Smooth muscle cell (in vitro differentiated cells): ENCODE measurements at regions not wholly inside any gene's neighbourhood (a gene's known extent, or its start where the extent isn't known, plus 50 kb on each side); places are given as distances from the start of the nearest gene placed in this dataset.
"Not testable (repeated sequence)": the region's sequence is repeated elsewhere in the genome, so short reads cannot be mapped to it uniquely, and the experiment has no call there.

Experiments used
- DNase-seq: peaks from one replicate; lab custom pipeline; 2025; ENCODE audit not compliant: unreplicated experiment; lab: John Stamatoyannopoulos, UW
- H2AFZ ChIP-seq: fragments of 200-600 bp; sonication (generic); 2 replicates; pipeline ENCODE4 v1.6.0; 2016; ENCODE audit warnings: antibody characterized with exemption, low read depth, mild to moderate bottlenecking
- H3F3A ChIP-seq: fragments of 200-600 bp; sonication (generic); 2 replicates; pipeline ENCODE4 v1.6.0; 2017; ENCODE audit warnings: antibody characterized with exemption, low read depth
- H3K27ac ChIP-seq: fragments of 200-600 bp; sonication (generic); 2 replicates; pipeline ENCODE4 v1.5.1; 2016; ENCODE audit warnings: low read depth, mild to moderate bottlenecking
- H3K27me3 ChIP-seq: fragments of 200-600 bp; sonication (generic); 2 replicates; pipeline ENCODE4 v1.6.1; 2016; ENCODE audit warnings: low read depth, mild to moderate bottlenecking
- H3K36me3 ChIP-seq: fragments of 200-600 bp; sonication (generic); 2 replicates; pipeline ENCODE4 v1.5.1; 2016; ENCODE audit warnings: low read depth
- H3K4me1 ChIP-seq: fragments of 200-600 bp; sonication (generic); 2 replicates; pipeline ENCODE4 v1.5.1; 2016; ENCODE audit warnings: low read depth
- H3K4me2 ChIP-seq: fragments of 200-600 bp; sonication (generic); 2 replicates; pipeline ENCODE4 v1.6.0; 2016; ENCODE audit warnings: mild to moderate bottlenecking
- H3K4me3 ChIP-seq: fragments of 200-600 bp; sonication (generic); 2 replicates; pipeline ENCODE4 v1.5.1; 2016; ENCODE audit warnings: mild to moderate bottlenecking
- H3K79me2 ChIP-seq: fragments of 200-600 bp; sonication (generic); 2 replicates; pipeline ENCODE4 v1.6.0; 2016; ENCODE audit warnings: low read depth, mild to moderate bottlenecking
- H3K9ac ChIP-seq: fragments of 200-600 bp; sonication (generic); 2 replicates; pipeline ENCODE4 v1.6.0; 2016; ENCODE audit warnings: low read depth
- H3K9me3 ChIP-seq: fragments of 200-600 bp; sonication (generic); replicated peaks from 2 replicates; pipeline ENCODE4 v1.5.1; 2016; ENCODE audit warnings: low read depth
- H4K20me1 ChIP-seq: fragments of 200-600 bp; sonication (generic); 2 replicates; pipeline ENCODE4 v1.6.0; 2016; ENCODE audit warnings: low read depth
- WGBS: methylation state at CpG from one replicate; pipeline ENCODE4 v1.1.7; 2016; ENCODE audit warnings: low lambda C conversion rate; 5-methylcytosine and 5-hydroxymethylcytosine counted together
- TF ChIP-seq, protein P1 (sequence below): fragments of 200-600 bp; sonication (generic); IDR thresholded peaks from 2 replicates; pipeline ENCODE4 v1.5.1; 2017; ENCODE audit warnings: borderline replicate concordance, mild to moderate bottlenecking, antibody characterized with exemption; ENCODE audit not compliant: insufficient read depth, poor library complexity, severe bottlenecking

DNA sequence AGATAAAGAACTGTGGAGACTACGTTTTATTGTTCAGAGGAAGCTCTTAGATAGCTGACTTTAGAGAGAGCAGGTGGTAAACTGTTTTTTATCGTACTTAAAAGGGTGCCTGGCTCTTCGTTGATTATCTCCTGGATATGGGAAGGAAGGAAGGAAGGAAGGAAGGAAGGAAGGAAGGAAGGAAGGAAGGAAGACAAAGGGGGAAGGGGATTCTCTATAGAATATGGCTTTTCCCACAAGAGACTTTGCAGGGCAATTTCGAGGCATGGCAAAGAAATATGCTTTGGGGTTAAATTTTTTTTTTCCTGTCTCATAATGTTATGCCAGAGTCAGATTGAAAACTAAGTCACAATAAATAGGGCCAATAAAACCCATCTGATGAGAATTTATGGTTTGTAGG, 271.9 kb upstream of the POU1F1 start:
- 86% methylated on average over 4 of the region's 4 CpGs for WGBS

DNA sequence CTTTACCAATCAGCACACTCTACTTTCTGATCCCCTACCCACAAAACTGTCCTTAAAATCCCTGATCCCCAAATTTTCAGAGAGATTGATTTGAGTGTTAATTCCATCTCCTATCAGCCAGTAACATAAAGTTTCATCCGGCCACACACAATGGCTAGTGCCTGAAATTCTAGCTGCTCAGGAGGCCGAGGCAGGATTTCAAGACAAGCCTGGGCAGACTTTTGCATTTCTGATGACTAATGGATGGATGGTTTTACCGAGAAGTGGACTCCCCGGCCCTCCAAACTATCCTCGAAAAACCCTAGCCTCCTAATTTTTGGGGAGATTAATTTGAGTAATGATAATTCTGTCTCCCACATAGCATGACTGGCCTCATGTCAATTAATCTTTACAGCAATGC, 269.8 kb upstream of the POU1F1 start:
- H3K27ac ChIP-seq, result no peak overlapping the region
- H3K4me2 ChIP-seq, result no peak overlapping the region
- no peak for DNase-seq
- WGBS, result 91% methylated on average over 5 of the region's 5 CpGs
- no peak overlapping the region for H3K4me3 ChIP-seq
- H3K79me2 ChIP-seq, result no peaks in the 10 kb centered on the region
- H3K9me3 ChIP-seq, result no peaks in the 10 kb centered on the region
- TF ChIP-seq, protein P1, sequence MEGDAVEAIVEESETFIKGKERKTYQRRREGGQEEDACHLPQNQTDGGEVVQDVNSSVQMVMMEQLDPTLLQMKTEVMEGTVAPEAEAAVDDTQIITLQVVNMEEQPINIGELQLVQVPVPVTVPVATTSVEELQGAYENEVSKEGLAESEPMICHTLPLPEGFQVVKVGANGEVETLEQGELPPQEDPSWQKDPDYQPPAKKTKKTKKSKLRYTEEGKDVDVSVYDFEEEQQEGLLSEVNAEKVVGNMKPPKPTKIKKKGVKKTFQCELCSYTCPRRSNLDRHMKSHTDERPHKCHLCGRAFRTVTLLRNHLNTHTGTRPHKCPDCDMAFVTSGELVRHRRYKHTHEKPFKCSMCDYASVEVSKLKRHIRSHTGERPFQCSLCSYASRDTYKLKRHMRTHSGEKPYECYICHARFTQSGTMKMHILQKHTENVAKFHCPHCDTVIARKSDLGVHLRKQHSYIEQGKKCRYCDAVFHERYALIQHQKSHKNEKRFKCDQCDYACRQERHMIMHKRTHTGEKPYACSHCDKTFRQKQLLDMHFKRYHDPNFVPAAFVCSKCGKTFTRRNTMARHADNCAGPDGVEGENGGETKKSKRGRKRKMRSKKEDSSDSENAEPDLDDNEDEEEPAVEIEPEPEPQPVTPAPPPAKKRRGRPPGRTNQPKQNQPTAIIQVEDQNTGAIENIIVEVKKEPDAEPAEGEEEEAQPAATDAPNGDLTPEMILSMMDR, result no peak
- no peak overlapping the region for H3K9ac ChIP-seq
- peak overlapping the region; percentile 4 for H2AFZ ChIP-seq
- H3F3A ChIP-seq, result no peaks in the 10 kb centered on the region
- no peaks in the 10 kb centered on the region for H3K4me1 ChIP-seq
- no peaks in the 10 kb centered on the region for H3K27me3 ChIP-seq
- no peaks in the 10 kb centered on the region for H4K20me1 ChIP-seq
- no peaks in the 10 kb centered on the region for H3K36me3 ChIP-seq

More for the DNA sequence above, 271.9 kb upstream of the POU1F1 start:
- no peak overlapping the region for H3K4me3 ChIP-seq
- H3K4me1 ChIP-seq, result no peaks in the 10 kb centered on the region
- no peak overlapping the region for H2AFZ ChIP-seq
- H4K20me1 ChIP-seq, result no peaks in the 10 kb centered on the region
- DNase-seq, result no peak
- TF ChIP-seq, protein P1, result no peak
- H3K36me3 ChIP-seq, result no peaks in the 10 kb centered on the region
- no peaks in the 10 kb centered on the region for H3K27me3 ChIP-seq
- no peak overlapping the region for H3K9ac ChIP-seq
- no peaks in the 10 kb centered on the region for H3K9me3 ChIP-seq
- H3F3A ChIP-seq, result no peaks in the 10 kb centered on the region
- H3K79me2 ChIP-seq, result no peaks in the 10 kb centered on the region
- H3K4me2 ChIP-seq, result no peak overlapping the region
- no peak overlapping the region for H3K27ac ChIP-seq

GRCh38 chr3:87543408-87543807, 267.0 kb upstream of the POU1F1 start:
- H3K27me3 ChIP-seq, H3K36me3 ChIP-seq, H3K4me1 ChIP-seq, H3K9me3 ChIP-seq, H2AFZ ChIP-seq, H3F3A ChIP-seq, H3K4me3 ChIP-seq, DNase-seq, H3K4me2 ChIP-seq, H3K27ac ChIP-seq, H3K79me2 ChIP-seq, H4K20me1 ChIP-seq, H3K9ac ChIP-seq: not testable (repeated sequence)
- whole genome bisulfite sequencing, result 58% methylated on average over 2 of the region's 2 CpGs

DNA sequence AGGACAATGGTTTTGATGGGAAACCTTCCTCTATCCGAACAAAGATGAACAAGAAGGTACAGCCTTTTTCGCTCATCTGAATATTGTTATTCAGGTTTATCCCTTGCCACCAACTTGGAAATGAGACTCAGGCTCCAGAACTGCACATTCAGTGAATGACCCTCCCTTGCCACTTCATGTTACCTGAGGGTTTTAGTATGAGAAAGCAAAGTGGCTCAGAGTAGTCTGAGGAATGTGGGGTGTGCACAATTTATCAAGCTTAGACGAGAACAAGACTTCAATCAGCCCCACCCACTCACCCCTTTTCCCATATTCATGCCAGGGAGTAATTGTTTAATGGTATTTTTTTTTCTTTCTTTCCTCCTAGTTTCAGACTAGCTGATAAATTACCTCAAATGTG, 265.3 kb upstream of the POU1F1 start:
- no peaks in the 10 kb centered on the region for H3K9me3 ChIP-seq
- H3K36me3 ChIP-seq, result no peaks in the 10 kb centered on the region
- no peak overlapping the region for H3K27ac ChIP-seq
- DNase-seq, result no peak
- TF ChIP-seq, protein P1, result no peak
- H3K9ac ChIP-seq, result no peak overlapping the region
- H3F3A ChIP-seq, result no peaks in the 10 kb centered on the region
- H4K20me1 ChIP-seq, result no peaks in the 10 kb centered on the region
- no peaks in the 10 kb centered on the region for H3K27me3 ChIP-seq
- H3K79me2 ChIP-seq, result no peaks in the 10 kb centered on the region
- H3K4me1 ChIP-seq, result no peaks in the 10 kb centered on the region
- H2AFZ ChIP-seq, result no peak overlapping the region
- WGBS, result 87% methylated on average over 3 of the region's 3 CpGs
- no peak overlapping the region for H3K4me3 ChIP-seq
- no peak overlapping the region for H3K4me2 ChIP-seq

DNA sequence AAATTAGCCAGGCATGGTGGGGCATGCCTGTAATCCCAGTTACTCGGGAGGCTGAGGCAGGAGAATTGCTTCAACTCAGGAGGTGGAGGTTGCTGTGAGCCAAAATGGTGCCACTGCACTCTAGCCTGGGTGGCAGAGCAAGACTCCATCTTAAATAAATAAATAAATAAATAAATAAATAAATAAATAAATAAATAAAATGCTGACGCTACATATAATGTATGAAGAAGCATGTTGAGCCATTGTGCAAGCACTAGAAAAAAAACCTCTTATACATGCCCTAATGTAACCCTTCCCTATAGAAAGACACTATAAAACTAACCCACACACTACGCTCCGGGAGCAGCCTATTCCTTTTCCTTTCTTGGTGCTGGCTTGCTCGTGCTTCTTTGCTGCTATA, 262.3 kb upstream of the POU1F1 start:
- H3K9ac ChIP-seq, H3K4me2 ChIP-seq, H3F3A ChIP-seq, H3K9me3 ChIP-seq, H3K27me3 ChIP-seq, H2AFZ ChIP-seq, H3K4me3 ChIP-seq, H4K20me1 ChIP-seq, H3K36me3 ChIP-seq, H3K79me2 ChIP-seq, H3K4me1 ChIP-seq, DNase-seq, H3K27ac ChIP-seq: not testable (repeated sequence)
- WGBS, result 96% methylated on average over 5 of the region's 5 CpGs
